DOHH2 (cell line): ENCODE measurements at regions not wholly inside any gene's neighbourhood (a gene's known extent, or its start where the extent isn't known, plus 50 kb on each side); places are given as distances from the start of the nearest gene placed in this dataset.

Experiments
- EZH2phosphoT487 ChIP-seq: fragments of 200-600 bp; sonication (generic); IDR thresholded peaks from 2 replicates; pipeline ENCODE4 v1.6.1; 2017; ENCODE audit warnings: borderline replicate concordance, mild to moderate bottlenecking, antibody characterized with exemption, low read length, moderate library complexity, mixed read lengths
- TF ChIP-seq, protein P1 (sequence below): fragments of 200-600 bp; sonication (generic); IDR thresholded peaks from one replicate; pipeline ENCODE4 v1.5.1; 2014; ENCODE audit warnings: antibody characterized with exemption, mild to moderate bottlenecking, low read depth, low read length; ENCODE audit not compliant: poor library complexity, severe bottlenecking

DNA sequence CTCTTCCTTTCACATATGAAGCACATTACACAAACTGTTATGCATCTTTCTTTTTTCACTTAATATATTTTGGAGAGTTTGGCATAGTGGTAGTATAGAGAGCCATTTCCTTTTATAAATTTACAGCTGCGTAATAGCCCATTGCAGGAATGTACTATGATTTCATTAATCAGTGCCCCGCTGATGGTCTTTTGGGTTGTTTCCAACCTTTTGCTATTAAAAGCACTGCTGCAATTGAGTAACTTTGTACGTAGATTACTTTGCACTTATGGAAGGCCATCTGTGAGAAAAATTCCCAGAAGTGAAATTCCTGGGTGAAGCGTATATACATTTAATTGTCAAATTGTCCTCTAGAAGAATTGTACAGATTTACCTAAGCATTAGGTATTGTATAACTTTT lies 565.3 kb upstream of the ZNF804A start:
- TF ChIP-seq, protein P1, sequence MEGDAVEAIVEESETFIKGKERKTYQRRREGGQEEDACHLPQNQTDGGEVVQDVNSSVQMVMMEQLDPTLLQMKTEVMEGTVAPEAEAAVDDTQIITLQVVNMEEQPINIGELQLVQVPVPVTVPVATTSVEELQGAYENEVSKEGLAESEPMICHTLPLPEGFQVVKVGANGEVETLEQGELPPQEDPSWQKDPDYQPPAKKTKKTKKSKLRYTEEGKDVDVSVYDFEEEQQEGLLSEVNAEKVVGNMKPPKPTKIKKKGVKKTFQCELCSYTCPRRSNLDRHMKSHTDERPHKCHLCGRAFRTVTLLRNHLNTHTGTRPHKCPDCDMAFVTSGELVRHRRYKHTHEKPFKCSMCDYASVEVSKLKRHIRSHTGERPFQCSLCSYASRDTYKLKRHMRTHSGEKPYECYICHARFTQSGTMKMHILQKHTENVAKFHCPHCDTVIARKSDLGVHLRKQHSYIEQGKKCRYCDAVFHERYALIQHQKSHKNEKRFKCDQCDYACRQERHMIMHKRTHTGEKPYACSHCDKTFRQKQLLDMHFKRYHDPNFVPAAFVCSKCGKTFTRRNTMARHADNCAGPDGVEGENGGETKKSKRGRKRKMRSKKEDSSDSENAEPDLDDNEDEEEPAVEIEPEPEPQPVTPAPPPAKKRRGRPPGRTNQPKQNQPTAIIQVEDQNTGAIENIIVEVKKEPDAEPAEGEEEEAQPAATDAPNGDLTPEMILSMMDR, result no peak
- no peak for TF ChIP-seq EZH2phosphoT487
